Eye (tissue), 1 donor: ENCODE measurements at regions not wholly inside any gene's neighbourhood (a gene's known extent, or its start where the extent isn't known, plus 50 kb on each side); places are given as distances from the start of the nearest gene placed in this dataset.
"Not testable (repeated sequence)": the region's sequence is repeated elsewhere in the genome, so short reads cannot be mapped to it uniquely, and the experiment has no call there.

Source experiments
- DNase-seq: peaks from one replicate; pipeline ENCODE4 v3.0.0-alpha.2; 2015

DNA sequence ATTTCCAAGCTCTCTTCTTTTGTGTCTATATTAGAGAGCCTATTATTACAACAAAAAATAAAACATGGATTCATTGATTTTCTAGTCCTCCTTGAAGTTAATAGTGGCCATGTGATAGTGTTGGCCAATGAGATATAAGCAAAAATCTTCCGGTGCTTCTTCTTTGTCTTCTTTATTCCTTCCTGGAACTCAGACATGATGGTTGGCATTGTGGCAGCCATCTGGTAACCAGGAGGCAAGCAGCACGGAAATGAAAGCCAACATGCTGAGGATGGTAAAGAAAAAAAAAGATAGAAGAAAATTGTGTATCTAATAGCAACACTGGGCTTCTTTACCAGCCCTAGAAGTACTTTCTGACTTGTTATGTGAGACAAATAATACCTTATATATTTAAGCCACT, 50.8 kb upstream of the SEL1L start:
- no peak for DNase-seq

DNA sequence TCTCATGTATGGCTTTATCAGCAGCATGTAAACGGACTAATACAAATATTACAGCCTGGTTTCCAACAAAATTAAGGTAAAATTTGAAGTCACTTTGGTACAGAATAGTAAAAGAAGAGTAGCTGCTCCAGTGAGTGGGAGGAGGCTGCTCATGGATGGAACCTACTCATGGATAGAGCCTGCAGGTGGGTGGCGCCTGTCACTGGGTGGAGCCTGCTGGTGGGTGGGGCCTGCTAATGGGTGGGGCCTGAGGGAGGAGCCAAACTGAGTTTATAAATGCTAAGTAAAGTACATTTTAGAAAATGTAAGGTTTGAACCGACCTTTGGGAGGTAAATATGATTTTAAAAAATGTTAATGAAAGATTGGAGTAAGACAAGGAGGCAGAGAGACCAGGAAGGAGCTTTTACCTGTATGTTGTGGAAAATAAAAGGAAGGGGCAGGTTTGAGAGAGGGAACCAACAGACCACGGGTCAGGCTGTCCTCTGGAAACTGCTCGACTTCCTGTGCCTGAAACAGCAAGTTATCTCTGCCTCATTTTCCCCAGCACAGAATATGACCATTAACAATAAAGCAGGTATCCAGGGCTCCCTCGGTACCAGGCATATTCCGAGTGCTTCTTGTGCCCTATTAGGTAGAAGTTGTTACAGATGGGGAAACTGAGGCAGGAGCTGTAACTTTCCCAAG, 55.9 kb upstream of the SEL1L start:
- no peak for DNase-seq

DNA sequence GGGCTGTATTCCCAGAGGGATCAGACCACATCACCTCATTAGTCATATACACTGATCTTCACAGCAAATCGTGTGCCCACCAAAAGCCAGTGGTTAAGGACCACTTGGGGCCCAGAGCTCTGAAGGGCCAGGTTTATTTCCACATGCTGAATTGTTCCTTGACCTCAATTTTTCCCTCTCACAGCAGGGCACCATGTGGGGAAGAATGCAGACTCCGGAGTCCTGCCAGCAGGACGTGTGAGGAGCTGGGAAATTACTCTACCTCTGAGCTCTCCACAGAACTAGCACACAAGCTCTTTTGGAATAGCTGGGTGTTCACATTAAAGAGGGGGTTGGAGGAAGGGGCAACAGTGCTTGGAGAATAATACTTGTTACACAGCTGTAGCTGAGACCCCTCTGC, 57.6 kb upstream of the SEL1L start:
- DNase-seq: peak; percentile 10

DNA sequence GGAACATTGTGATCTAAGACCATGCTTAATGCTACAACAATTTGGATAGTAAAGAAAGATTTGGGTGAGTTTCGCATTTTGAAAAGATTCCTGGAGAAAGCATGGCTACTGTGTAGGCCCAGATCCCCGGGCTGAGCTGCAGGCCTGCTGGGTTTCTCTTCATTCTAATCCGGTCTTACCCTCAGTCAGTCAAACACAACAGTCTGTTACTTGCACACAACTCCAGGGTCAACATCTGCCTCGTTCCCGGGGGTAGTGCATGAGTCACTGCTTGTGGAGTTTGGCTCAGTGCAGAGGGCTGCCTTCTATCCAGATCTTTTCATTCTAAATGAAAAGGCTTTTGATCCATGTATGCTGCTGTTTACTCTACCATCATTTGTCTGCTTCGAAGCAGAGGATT, 60.4 kb upstream of the SEL1L start:
- DNase-seq: peak; percentile 18

DNA sequence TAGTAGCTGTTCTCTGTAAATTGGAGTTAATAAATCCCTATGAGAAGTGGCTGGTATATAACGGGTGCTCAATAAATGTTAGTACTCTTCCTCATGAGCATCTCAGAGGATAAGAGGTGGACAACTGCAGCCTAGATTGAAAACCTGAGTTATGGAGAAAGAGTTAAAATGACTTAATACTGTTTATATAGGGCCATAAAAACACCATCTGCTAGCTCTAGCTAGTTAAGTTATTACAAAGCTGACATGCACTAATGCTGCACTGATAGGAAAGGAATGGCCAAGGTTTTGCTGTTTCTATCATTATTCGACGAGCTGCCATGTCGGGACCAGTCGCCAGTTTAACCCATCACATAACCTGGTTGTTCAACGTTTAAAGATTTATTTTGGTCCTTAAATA, 72.0 kb upstream of the SEL1L start:
- no peak for DNase-seq

DNA sequence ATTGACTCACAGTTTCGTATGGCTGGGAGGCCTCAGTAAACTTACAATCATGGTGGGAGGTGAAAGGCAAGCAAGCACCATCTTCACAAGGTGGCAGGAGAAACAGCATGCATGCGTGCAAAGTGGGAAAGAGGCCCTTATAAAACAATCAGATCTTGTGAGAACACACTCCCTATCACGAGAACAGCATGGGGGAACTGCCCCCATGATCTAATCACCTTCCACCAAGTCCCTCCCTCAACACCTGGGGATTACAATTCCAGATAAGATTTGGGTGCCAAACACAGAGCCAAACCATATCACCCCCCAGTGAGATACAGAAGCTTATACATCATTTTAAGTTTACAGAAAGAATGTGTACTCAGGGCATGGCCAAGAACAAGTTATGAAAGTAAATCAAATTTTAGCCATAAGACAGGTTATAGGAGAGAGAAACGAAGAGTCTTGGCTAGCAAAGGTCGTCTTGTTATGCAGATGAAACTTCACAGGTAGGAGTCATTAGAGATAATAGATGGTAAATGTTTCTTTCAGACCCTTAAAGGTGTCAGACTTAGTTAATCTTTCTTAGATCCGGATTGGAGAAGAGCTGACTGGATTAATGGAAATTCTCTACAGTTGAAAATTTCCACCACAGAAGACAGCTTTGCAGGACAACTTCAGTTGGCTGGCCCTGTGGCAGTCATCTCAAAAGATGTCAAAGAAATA, 79.8 kb upstream of the SEL1L start:
- DNase-seq: no peak

DNA sequence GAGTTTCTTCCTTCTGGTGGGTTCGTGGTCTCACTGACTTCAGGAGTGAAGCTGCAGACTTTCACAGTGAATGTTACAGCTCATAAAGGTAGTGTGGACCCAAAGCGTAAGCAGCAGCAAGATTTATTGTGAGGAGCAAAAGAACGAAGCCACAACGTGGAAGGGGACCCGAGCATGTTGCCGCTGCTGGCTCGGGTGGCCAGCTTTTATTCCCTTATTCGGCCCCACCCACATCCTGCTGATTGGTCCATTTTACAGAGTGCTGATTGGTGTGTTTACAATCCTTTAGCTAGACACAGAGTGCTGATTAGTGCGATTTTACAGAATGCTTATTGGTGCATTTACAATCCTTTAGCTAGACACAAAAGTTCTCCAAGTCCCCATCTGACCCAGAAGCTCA, 80.6 kb upstream of the SEL1L start:
- not testable (repeated sequence) for DNase-seq

DNA sequence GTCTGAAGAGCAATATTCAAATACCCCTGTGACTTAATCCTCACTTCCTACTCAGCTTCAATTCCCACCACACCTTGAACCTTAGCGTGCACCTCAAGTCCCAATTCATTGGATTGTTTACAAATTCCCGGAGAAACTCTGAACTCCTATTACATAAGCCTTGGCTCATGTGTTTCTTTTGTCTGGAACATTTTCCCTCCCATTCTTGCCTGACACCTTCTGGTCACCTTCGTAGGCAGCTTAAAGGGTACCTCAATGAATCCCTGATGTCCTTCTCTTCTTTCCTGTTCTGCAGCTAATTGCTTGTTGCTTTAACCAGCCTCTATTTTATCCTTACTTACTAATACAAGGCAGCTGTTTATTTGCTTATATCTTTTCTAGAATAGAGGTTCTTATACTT, 85.0 kb upstream of the SEL1L start:
- no peak for DNase-seq

DNA sequence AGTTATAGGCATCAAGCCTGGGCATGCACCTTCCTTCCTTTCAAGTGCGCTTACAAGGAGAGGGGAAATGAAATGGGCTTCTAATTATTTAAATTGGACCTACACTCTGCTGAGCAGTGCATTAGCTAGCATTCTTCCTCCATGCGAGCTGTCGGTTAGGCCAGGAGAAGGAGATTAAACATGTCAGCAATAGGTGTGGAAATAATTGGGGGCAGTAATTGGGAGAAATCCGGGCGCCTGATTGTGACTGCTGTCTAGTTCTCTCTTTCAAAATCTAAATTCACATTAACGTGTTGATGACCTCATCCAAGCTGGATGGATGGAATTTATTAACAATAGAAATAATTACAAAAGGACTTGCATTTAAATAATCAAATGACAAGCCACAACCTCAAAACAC, 86.2 kb upstream of the SEL1L start:
- DNase-seq: peak; percentile 63

DNA sequence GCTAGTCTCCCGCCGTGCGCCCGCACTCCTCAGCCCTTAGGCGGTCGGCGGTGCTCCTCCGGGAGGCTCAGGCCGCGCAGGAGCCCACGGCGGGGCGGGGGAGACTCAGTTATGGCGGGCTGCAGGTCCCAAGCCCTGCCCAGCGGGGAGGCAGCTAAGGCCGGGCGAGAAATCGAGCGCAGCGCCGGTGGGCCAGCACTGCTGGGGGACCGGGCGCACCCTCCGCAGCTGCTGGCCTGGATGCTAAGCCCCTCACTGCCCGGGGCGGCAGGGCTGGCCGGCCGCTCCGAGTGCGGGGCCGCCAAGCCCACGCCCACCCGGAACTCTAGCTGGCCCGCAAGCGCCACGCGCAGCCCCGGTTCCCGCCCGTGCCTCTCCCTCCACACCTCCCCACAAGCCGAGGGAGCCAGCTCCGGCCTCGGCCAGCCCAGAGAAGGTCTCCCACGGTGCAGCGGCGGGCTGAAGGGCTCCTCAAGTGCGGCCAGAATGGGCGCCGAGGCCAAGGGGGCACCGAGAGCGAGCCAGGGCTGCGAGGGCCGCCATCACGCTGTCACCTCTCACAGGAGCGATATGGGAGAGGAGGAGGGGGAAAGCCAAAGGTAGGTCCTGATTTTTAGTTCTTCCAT, 90.2 kb upstream of the SEL1L start:
- not testable (repeated sequence) for DNase-seq

DNA sequence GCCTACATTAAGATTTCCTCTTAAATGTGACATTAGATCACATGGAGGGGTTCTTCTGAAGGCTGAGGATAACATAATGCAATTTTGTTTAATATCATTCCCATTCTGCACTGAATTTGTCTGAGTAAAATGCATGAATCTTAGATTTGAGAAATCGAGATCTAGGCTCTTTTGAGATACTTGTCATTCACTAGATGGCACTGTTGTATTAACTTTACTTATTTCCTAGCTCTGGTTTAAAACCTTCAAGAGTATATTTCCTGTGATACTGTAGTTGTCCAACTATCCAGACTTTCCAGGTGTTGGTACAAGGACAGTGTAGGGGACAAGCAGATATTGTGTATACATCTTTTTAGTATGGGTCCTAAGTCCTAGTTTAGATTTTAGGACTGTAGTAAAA, 91.7 kb upstream of the SEL1L start:
- peak; percentile 74 for DNase-seq

DNA sequence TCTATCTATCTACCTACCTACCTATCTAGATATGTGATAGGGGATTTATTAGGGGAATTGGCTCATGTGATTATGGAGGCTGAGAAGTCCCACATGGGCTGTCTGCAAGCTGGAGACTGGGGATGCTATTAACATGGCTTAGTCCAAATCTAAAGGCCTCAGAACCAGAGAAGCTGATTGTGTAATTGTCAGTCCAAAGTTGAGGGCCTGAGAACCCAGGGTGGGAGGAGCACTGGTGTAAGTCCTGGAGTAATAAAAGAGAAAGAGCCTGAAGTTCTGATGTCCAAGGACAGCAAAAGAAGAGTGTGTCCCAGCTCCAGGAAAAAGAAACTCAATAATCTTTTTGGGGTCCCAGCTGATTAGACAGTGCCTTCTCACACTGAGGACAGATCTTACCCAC, 98.5 kb upstream of the SEL1L start:
- no peak for DNase-seq

DNA sequence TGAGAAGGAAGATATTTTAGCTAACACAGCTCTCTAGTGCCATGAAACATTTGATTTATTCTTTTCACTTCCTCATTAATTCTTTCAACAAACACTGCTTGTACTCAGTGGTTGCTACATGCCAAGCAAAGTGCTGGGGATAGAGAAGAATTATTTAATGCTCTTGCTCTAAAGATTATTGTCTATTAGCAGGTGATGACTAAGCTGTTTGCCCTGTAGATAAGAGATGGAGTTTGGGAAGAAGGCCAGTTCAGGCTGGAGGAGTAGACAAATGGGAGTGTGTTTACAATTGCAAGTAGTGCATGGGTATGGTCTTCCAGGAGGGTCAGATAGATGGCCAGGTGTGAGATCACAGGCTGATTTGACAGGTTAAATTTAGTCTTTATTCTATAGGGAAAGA, 99.8 kb upstream of the SEL1L start:
- no peak for DNase-seq

DNA sequence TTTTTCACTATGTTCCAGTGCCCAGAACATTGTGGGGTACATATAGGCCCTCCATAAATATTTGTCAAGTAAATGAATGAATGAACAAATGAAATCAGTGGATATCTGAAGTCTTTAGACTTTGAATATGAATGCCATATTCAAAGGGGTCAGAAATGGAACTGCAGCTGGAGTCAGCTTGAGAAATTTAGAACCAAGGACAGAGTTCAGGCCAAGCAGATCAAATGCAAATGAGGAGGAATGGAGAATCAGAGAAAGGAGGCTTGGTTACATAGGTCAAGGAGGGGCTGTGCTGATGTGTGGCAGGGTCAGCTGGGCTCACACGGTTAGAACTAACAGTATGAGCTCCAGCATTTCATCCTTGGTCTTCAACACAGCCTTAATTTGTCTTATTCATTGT, 104.0 kb upstream of the SEL1L start:
- DNase-seq: no peak

DNA sequence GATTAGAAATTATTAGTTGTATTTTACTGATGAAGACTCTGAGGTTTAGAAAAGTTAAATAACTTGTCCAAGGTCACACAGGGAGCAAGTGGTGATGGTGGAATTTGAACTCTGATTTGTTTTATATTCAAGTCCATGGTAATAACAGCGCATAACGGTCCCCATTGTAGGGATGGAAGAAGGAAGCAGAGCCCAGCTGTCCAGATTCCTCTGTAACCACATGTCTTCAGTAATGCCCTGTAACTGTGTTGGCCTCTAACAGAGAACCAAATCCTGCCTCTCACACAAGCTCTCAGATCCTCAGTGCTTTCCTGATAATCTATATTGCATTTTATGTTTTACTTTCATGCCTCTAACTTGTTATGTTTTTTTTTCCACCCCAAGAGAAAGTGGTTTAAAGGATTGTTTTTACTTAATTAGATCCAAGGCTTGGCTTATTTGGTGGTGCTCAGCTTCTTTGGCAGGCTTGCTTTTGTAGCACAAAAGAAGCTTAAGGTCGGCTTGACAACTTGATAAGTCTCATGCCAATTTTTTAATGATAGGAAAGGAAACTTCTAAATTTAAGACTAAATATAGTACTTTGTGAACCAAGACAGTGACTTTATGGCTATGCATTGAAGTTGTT, 105.1 kb upstream of the SEL1L start:
- peak; percentile 19 for DNase-seq

DNA sequence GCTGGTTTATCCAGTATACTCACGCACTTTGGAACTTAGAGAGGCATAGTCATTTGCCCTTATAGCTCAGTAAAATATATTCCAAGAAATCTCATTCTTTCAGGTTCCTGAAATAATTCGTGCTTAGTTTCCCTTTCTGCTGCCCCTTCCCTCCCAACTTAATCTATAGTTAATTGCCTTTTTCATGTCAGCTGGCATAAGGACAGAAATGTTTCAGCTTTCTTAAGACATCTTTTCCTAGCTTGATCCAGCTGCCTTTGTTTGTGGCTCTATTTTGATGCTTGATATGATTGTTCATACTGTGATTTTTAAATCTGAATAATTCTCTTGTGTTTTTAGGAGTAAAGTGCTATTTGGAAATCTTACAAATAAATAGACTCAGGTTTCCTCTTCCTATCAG, 120.0 kb upstream of the SEL1L start:
- DNase-seq: no peak

DNA sequence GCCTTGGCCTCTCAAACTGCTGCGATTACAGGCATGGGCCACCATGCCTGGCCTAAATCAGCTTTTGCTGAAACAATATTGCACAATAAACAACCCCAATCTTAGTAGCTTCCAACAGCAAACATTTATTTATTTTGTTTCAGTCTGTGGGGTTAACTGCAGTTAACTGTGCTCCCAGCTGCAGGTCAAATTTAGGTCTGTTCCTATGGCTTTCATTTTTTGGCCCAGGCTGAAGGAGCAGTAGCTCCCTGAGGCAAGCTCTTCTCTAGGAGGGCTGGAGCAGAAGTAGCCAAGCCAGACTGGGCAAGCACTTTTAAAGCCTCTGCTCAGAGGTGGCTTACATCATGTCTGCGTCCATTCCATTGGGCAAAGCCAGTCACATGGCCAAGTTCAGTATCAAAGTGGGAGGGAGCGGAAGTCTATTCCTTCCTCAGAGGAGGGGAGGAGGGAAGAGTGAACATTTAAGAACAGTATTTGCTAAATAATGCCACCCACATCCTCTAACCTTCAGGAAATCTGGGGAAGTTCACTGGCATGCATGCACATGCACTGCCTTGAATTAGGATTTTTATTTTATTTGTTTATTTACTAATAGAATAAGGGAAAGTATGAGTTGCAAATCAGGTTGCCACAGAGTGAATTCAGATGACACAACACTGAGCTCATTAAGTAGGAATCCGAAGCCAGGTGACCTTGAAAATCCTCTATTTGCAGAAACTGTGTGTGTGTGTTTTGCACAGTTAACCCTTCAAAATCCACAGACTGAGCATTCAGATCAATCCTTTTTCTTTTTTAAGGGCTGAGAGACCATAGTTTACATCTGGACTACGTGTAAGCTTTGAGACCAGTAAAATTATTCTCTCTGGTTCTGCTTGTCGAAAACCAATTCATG, 122.0 kb upstream of the SEL1L start:
- no peak for DNase-seq

DNA sequence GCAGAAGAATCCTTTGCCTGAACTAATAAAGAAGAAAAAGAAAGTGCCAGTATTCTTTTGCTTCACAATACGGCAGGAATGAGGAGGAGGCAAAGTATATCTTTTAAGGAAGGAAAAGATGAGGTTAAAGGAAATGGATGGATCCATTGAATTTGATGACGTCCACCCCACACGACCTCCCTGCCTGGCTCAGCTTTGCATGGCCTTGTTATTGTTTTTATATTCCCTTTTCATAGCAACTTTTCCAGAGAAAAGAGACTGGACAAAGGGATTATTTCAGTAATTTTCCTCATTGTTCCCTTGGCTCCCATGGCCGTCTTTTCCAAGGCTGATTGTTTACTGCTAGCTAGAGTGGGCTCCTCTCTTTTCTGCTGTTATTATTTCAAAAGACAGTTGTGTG, 123.2 kb upstream of the SEL1L start:
- DNase-seq: no peak

DNA sequence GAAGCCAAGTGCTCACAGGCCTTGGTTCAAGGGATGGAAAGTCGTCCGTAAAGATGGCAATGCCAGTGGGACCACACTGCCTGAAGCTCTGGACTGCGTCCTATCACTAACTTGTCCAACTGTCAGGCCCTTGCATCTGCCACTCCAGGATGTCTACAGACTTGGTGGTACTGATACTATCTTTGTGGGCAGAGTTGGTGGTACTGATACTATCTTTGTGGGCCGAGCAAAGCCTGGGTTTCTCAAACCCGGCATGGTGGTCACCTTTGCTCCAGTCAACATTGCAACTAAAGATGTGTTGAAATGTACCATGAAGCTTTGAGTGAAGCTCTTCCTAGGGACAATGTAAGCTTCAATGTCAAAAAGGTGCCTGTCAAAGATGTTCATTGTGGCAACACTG, 128.4 kb upstream of the SEL1L start:
- no peak for DNase-seq

DNA sequence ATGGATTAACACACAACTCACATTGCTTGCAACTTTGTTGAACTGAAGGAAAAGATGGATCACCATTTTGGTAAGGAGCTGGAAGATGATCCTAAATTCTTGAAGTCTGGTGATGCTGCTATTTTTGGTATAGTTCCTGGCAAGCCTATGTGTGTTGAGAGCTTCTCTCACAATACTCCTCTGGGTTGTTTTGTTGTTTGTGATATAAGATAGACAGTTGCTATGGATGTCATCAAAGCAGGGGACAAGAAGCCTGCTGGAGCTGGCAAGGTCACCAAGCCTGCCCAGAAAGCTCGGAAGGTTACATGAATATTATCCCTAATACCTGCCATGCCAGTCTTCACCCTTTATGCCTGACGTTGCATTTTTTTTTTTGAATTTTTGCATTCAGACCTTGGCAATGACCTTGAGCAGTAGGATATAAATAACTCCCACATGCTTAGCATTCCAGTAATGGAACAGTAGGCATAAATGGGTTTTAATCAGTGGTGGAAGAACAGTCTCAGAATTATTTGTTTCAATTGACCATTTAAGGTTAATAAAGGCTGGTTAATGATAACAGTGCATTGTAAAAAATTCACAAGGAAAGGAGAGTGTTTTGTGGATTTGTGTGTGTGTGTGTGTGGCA, 129.0 kb upstream of the SEL1L start:
- no peak for DNase-seq

DNA sequence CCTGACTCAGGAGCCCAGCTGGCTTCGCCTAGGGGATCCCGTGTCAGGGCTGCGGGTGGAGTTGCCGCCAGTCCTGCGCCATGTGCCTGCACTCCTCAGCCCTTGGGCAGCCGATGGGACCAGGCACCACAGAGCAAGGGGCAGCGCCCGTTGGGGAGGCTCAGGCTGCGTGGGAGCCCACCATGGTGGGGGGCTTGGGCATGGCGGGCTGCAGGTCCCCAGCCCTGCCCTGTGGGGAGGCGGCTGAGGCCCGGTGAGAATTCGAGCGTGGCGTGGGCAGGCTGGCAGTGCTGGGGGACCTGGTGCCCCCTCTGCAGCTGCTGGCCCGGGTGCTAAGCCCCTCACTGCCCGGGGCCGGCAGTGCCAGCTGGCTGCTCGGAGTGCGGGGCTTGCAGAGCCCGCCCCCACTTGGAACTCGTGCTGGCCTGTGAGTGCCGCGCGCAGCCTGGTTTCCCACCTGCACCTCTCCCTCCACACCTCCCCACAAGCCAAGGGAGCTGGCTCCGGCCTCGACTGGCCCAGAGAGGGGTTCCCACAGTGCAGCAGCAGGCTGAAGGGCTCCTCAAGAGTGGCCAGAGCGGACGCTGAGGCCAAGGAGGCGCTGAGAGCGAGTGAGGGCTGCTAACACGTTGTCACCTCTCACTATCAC, 135.1 kb upstream of the SEL1L start:
- no peak for DNase-seq

DNA sequence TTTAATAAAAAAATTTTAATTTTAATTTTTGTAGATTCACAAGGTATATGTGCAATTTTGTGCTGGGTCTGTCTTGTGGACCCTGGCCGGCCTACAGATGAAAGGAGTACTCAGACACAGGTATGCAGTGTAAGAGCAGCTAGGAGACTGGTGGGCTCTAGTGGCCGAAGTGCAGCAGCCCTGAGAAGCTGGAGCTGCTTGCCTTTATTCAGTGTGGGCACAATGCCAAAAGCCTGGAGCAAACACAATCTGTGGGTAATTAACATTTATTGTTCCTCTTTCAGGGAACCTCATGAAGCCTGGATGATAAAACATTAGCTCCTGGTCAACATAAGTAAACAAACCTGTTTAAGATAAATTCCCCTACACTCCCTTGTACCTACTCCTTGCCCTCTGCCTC, 135.7 kb upstream of the SEL1L start:
- no peak for DNase-seq
